GM21576 (cell line): ENCODE measurements at regions not wholly inside any gene's neighbourhood (a gene's known extent, or its start where the extent isn't known, plus 50 kb on each side); places are given as distances from the start of the nearest gene placed in this dataset.
"Not testable (repeated sequence)": the region's sequence is repeated elsewhere in the genome, so short reads cannot be mapped to it uniquely, and the experiment has no call there.

ENCODE experiments used
- ATAC-seq: cut with Tn5 transposase; IDR thresholded peaks from one replicate; pipeline ENCODE4 v1.9.1; 2021; ENCODE audit warnings: mild to moderate bottlenecking, moderate library complexity; ENCODE audit not compliant: unreplicated experiment

- no peak for ATAC-seq
These were observed 52.3 kb downstream of the MRPL57 start for GRCh38 chr13:21228738-21229137.

GRCh38 chr13:21229241-21230024 lies 53.0 kb downstream of the MRPL57 start:
- no peak for ATAC-seq

GRCh38 chr13:21230516-21230915 lies 54.1 kb downstream of the MRPL57 start:
- ATAC-seq: no peak

- ATAC-seq: no peak
These were observed 55.0 kb downstream of the MRPL57 start for GRCh38 chr13:21231426-21231940.

GRCh38 chr13:21232196-21232595 lies 55.7 kb downstream of the MRPL57 start:
- no peak for ATAC-seq

- no peak for ATAC-seq
These were observed 56.1 kb downstream of the MRPL57 start for GRCh38 chr13:21232599-21232998.

GRCh38 chr13:21233086-21233485 lies 56.6 kb downstream of the MRPL57 start:
- no peak for ATAC-seq

- no peak for ATAC-seq
These were observed 58.1 kb downstream of the MRPL57 start for GRCh38 chr13:21234526-21234925.

GRCh38 chr13:21235174-21235573 lies 58.7 kb downstream of the MRPL57 start:
- ATAC-seq: no peak

- no peak for ATAC-seq
These were observed 60.6 kb downstream of the MRPL57 start for GRCh38 chr13:21237081-21237480.

GRCh38 chr13:21238267-21238666 lies 61.8 kb downstream of the MRPL57 start:
- no peak for ATAC-seq

GRCh38 chr13:21240586-21240985 lies 64.1 kb downstream of the MRPL57 start:
- ATAC-seq: no peak

- ATAC-seq: no peak
These were observed 65.8 kb downstream of the MRPL57 start for GRCh38 chr13:21242236-21242635.

- no peak for ATAC-seq
These were observed 66.8 kb downstream of the MRPL57 start for GRCh38 chr13:21243045-21243897.

- not testable (repeated sequence) for ATAC-seq
These were observed 67.4 kb downstream of the MRPL57 start for GRCh38 chr13:21243898-21244184.

- no peak for ATAC-seq
These were observed 70.4 kb downstream of the MRPL57 start for GRCh38 chr13:21246761-21247452.

GRCh38 chr13:21256351-21256761 lies 79.9 kb downstream of the MRPL57 start:
- no peak for ATAC-seq

- ATAC-seq: no peak
These were observed 80.4 kb downstream of the MRPL57 start for GRCh38 chr13:21256891-21257290.

GRCh38 chr13:21259571-21260455 lies 83.4 kb downstream of the MRPL57 start:
- ATAC-seq: no peak

- ATAC-seq: not testable (repeated sequence)
These were observed 84.3 kb downstream of the MRPL57 start for GRCh38 chr13:21260561-21261290.
